ENCODE measurements at regions not wholly inside any gene's neighbourhood (a gene's known extent, or its start where the extent isn't known, plus 50 kb on each side); places are given as distances from the start of the nearest gene placed in this dataset.

DNA sequence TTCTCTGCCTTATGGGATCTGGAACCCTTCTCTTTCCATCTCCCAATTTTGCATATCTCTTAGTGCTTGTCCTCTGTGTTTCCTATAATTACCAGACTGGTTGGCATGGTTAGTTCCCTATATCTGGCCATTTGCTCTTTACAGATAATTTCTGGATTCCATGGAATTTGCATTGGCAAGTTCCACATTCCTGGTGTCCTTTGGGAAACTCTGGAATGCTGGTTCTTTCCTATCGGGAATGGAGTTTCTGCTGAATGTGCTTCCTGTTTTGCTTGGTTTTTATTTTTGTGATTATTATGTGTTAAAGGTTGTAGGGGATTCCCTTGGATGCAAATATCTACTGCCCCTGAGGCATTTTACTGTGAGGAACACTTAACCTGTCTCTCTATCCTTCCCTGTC, 193.0 kb upstream of the BTG1 start:
- TF ChIP-seq, protein P1, sequence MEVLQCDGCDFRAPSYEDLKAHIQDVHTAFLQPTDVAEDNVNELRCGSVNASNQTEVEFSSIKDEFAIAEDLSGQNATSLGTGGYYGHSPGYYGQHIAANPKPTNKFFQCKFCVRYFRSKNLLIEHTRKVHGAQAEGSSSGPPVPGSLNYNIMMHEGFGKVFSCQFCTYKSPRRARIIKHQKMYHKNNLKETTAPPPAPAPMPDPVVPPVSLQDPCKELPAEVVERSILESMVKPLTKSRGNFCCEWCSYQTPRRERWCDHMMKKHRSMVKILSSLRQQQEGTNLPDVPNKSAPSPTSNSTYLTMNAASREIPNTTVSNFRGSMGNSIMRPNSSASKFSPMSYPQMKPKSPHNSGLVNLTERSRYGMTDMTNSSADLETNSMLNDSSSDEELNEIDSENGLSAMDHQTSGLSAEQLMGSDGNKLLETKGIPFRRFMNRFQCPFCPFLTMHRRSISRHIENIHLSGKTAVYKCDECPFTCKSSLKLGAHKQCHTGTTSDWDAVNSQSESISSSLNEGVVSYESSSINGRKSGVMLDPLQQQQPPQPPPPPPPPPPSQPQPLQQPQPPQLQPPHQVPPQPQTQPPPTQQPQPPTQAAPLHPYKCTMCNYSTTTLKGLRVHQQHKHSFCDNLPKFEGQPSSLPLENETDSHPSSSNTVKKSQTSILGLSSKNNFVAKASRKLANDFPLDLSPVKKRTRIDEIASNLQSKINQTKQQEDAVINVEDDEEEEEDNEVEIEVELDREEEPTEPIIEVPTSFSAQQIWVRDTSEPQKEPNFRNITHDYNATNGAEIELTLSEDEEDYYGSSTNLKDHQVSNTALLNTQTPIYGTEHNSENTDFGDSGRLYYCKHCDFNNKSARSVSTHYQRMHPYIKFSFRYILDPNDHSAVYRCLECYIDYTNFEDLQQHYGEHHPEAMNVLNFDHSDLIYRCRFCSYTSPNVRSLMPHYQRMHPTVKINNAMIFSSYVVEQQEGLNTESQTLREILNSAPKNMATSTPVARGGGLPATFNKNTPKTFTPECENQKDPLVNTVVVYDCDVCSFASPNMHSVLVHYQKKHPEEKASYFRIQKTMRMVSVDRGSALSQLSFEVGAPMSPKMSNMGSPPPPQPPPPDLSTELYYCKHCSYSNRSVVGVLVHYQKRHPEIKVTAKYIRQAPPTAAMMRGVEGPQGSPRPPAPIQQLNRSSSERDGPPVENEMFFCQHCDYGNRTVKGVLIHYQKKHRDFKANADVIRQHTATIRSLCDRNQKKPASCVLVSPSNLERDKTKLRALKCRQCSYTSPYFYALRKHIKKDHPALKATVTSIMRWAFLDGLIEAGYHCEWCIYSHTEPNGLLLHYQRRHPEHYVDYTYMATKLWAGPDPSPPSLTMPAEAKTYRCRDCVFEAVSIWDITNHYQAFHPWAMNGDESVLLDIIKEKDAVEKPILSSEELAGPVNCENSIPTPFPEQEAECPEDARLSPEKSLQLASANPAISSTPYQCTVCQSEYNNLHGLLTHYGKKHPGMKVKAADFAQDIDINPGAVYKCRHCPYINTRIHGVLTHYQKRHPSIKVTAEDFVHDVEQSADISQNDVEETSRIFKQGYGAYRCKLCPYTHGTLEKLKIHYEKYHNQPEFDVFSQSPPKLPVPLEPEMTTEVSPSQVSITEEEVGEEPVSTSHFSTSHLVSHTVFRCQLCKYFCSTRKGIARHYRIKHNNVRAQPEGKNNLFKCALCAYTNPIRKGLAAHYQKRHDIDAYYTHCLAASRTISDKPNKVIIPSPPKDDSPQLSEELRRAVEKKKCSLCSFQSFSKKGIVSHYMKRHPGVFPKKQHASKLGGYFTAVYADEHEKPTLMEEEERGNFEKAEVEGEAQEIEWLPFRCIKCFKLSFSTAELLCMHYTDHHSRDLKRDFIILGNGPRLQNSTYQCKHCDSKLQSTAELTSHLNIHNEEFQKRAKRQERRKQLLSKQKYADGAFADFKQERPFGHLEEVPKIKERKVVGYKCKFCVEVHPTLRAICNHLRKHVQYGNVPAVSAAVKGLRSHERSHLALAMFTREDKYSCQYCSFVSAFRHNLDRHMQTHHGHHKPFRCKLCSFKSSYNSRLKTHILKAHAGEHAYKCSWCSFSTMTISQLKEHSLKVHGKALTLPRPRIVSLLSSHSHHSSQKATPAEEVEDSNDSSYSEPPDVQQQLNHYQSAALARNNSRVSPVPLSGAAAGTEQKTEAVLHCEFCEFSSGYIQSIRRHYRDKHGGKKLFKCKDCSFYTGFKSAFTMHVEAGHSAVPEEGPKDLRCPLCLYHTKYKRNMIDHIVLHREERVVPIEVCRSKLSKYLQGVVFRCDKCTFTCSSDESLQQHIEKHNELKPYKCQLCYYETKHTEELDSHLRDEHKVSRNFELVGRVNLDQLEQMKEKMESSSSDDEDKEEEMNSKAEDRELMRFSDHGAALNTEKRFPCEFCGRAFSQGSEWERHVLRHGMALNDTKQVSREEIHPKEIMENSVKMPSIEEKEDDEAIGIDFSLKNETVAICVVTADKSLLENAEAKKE (CRISPR knock-in tag; IDR thresholded peaks at IDR 0.05): no peak
- TF ChIP-seq JUNB (IDR thresholded peaks at IDR 0.05; ENCODE audit: unreplicated experiment): no peak
- no peak for TF ChIP-seq ZNF331 (CRISPR knock-in tag; IDR thresholded peaks at IDR 0.05; ENCODE audit: low read depth)
- TF ChIP-seq EZH2phosphoT487 (IDR thresholded peaks at IDR 0.05; ENCODE audit: unreplicated experiment): no peak
- no peak for TF ChIP-seq CTCF (conservative IDR thresholded peaks at IDR 0.05; ENCODE audit: low read depth in 2 of 2)
- TF ChIP-seq, protein P2, sequence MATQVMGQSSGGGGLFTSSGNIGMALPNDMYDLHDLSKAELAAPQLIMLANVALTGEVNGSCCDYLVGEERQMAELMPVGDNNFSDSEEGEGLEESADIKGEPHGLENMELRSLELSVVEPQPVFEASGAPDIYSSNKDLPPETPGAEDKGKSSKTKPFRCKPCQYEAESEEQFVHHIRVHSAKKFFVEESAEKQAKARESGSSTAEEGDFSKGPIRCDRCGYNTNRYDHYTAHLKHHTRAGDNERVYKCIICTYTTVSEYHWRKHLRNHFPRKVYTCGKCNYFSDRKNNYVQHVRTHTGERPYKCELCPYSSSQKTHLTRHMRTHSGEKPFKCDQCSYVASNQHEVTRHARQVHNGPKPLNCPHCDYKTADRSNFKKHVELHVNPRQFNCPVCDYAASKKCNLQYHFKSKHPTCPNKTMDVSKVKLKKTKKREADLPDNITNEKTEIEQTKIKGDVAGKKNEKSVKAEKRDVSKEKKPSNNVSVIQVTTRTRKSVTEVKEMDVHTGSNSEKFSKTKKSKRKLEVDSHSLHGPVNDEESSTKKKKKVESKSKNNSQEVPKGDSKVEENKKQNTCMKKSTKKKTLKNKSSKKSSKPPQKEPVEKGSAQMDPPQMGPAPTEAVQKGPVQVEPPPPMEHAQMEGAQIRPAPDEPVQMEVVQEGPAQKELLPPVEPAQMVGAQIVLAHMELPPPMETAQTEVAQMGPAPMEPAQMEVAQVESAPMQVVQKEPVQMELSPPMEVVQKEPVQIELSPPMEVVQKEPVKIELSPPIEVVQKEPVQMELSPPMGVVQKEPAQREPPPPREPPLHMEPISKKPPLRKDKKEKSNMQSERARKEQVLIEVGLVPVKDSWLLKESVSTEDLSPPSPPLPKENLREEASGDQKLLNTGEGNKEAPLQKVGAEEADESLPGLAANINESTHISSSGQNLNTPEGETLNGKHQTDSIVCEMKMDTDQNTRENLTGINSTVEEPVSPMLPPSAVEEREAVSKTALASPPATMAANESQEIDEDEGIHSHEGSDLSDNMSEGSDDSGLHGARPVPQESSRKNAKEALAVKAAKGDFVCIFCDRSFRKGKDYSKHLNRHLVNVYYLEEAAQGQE (IDR thresholded peaks at IDR 0.05; ENCODE audit: unreplicated experiment): no peak
- no peak for TF ChIP-seq NANOG (IDR thresholded peaks at IDR 0.05; ENCODE audit: borderline replicate concordance)
- no peak for TF ChIP-seq EZH2 (IDR thresholded peaks at IDR 0.05; ENCODE audit: low read depth, unreplicated experiment)
- no peak for TF ChIP-seq CREB1 (CRISPR knock-in tag; IDR thresholded peaks at IDR 0.05; ENCODE audit: low read depth)

More for the DNA sequence above, 193.0 kb upstream of the BTG1 start:
- H4K20me1 ChIP-seq (replicated peaks; ENCODE audit: insufficient read depth): no peaks in the 10 kb centered on the region
- Mint-ChIP-seq H3K27ac (no peak overlapping the region), H3K27me3 (ENCODE audit: insufficient read depth, low read depth, poor library complexity) (peaks cover 3% of the 10 kb centered on the region), H3K4me3 (no peak overlapping the region), H3K4me1 (peaks cover 5% of the 10 kb centered on the region; the same call in 2 of the 3 replicates), H3K36me3 (ENCODE audit: low read depth) (no peaks in the 10 kb centered on the region), H3K9me3 (no peaks in the 10 kb centered on the region)
- no peaks in the 10 kb centered on the region for H3K36me3 ChIP-seq (ENCODE audit: insufficient read depth)
- no peak overlapping the region for H3K27ac ChIP-seq (ENCODE audit: low read depth)
- H3K9me2 ChIP-seq (ENCODE audit: insufficient read depth): peaks cover 8% of the 10 kb centered on the region
- ATAC-seq: no peak
- no peaks in the 10 kb centered on the region for H3K27me3 ChIP-seq (ENCODE audit: insufficient read depth)
- no peaks in the 10 kb centered on the region for H3F3A ChIP-seq (replicated peaks; ENCODE audit: low read depth)
- no peak overlapping the region for H3K4me3 ChIP-seq
- no peak for DNase-seq (ENCODE audit: low spot score)
- H2AFZ ChIP-seq: no peak overlapping the region
- H3K4me2 ChIP-seq: no peak overlapping the region
- peaks cover 5% of the 10 kb centered on the region; the same call in 1 of the 2 replicates for H3K4me1 ChIP-seq (ENCODE audit: insufficient read depth)
- H3K79me2 ChIP-seq (replicated peaks; ENCODE audit: insufficient read depth): no peaks in the 10 kb centered on the region

All from GM23338 (cell line).